Body of pancreas (tissue), 4 donors: ENCODE measurements at regions not wholly inside any gene's neighbourhood (a gene's known extent, or its start where the extent isn't known, plus 50 kb on each side); places are given as distances from the start of the nearest gene placed in this dataset.

Source experiments
- CTCF ChIP-seq, 7 experiments: fragments of 450-650 bp in 4 of 7; fragments of 200-600 bp in 3 of 7; sonication (generic) in 3 of 7; IDR thresholded peaks; one replicate each; pipeline ENCODE4 v1.5.1; 2016 to 2019; ENCODE audit warnings: antibody characterized with exemption in 7 of 7
- POLR2A ChIP-seq, 3 donors: fragments of 450-650 bp; IDR thresholded peaks; one replicate each; pipeline ENCODE4 v1.6.1; 2016; ENCODE audit warnings: antibody characterized with exemption in 3 of 3, mild to moderate bottlenecking in 2 of 3

- TF ChIP-seq CTCF (IDR thresholded peaks at IDR 0.05) (no peak), POLR2A (IDR thresholded peaks at IDR 0.05) (no peak)
Measured at GRCh38 chr6:165229216-165229615, 80.2 kb downstream of the C6orf118 start.
